ENCODE measurements at regions not wholly inside any gene's neighbourhood (a gene's known extent, or its start where the extent isn't known, plus 50 kb on each side); places are given as distances from the start of the nearest gene placed in this dataset.

DNA sequence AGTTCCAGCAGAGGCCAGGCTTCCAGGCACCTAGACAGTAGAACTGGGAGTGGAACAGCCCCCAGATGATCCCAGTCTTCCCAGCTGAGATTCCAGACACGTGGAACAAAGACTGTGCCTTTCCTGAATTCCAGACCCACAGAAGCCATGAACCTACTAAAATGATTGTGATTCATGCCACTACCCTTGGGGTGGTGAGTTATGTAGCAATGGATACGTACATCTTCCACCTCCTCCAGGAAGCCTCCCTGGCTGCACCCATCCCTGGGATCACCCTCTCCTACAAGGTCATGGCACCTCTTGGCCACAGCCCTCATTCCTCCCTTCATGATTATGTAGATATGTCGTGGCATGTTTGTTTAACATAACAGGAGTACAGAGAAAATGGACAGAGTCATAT is 83.4 kb downstream of the NPTX2 start:
- no peak for DNase-seq (ENCODE audit: low read depth)
- Histone ChIP-seq H3K9ac (ENCODE audit: low read length) (no peak overlapping the region), H3K4me1 (ENCODE audit: control insufficient read depth, insufficient read depth, low read length) (no peaks in the 10 kb centered on the region), H3K4me3 (ENCODE audit: low read length) (no peak overlapping the region), H3K9me3 (ENCODE audit: control insufficient read depth, low read length) (peaks cover 12% of the 10 kb centered on the region), H3K27me3 (replicated peaks; ENCODE audit: control insufficient read depth, insufficient read depth, low read length) (no peaks in the 10 kb centered on the region), H3K36me3 (ENCODE audit: control insufficient read depth, insufficient read depth, low read length, severe bottlenecking) (no peaks in the 10 kb centered on the region)

DNA sequence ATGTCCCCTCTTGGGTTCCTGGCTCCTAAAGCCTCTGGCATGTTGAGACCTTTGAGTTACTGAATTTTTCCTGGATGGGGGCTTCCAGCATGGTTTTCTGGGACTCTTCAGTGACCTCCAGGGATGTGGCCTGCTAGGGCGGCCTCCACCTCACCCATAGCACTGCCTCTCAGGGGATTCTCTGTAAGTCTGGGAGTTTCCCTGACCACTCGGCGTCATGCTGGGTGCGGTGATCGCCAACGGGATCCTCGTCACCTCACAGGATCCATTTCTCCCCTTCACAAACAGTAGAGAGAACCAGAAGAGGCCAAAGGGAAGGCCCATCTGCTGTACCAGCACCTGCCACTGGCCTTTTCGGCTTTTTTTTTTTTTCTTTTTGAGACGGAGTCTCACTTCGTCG is 84.3 kb downstream of the NPTX2 start:
- Histone ChIP-seq H3K36me3 (ENCODE audit: control insufficient read depth, insufficient read depth, low read length, severe bottlenecking) (no peaks in the 10 kb centered on the region), H3K9ac (ENCODE audit: low read length) (no peak overlapping the region), H3K9me3 (ENCODE audit: control insufficient read depth, low read length) (peaks cover 9% of the 10 kb centered on the region), H3K27me3 (replicated peaks; ENCODE audit: control insufficient read depth, insufficient read depth, low read length) (no peaks in the 10 kb centered on the region), H3K4me1 (ENCODE audit: control insufficient read depth, insufficient read depth, low read length) (no peaks in the 10 kb centered on the region), H3K4me3 (ENCODE audit: low read length) (no peak overlapping the region)
- DNase-seq (ENCODE audit: low read depth): no peak

DNA sequence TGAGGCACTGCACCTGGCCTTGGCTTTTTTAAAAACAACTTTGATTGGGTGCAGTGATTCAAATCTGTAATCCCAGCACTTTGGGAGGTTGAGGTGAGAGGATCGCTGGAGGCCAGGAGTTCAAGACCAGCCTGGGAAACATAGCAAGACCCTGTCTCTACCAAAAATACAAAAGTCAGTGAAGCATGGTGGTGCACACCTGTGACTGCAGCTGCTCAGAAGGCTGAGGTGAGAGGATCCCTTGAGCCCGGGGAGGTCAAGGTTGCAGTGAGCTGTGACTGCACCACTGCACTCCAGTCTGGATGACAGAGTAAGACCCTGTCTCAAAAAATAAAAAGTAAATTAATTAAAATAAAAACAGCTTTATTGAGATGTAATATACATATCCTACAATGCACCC is 84.9 kb downstream of the NPTX2 start:
- Histone ChIP-seq H3K4me1 (ENCODE audit: control insufficient read depth, insufficient read depth, low read length) (no peaks in the 10 kb centered on the region), H3K9me3 (ENCODE audit: control insufficient read depth, low read length) (peaks cover 3% of the 10 kb centered on the region), H3K27me3 (replicated peaks; ENCODE audit: control insufficient read depth, insufficient read depth, low read length) (no peaks in the 10 kb centered on the region), H3K9ac (ENCODE audit: low read length) (no peak overlapping the region), H3K36me3 (ENCODE audit: control insufficient read depth, insufficient read depth, low read length, severe bottlenecking) (no peaks in the 10 kb centered on the region), H3K4me3 (ENCODE audit: low read length) (no peak overlapping the region)
- no peak for DNase-seq (ENCODE audit: low read depth)

DNA sequence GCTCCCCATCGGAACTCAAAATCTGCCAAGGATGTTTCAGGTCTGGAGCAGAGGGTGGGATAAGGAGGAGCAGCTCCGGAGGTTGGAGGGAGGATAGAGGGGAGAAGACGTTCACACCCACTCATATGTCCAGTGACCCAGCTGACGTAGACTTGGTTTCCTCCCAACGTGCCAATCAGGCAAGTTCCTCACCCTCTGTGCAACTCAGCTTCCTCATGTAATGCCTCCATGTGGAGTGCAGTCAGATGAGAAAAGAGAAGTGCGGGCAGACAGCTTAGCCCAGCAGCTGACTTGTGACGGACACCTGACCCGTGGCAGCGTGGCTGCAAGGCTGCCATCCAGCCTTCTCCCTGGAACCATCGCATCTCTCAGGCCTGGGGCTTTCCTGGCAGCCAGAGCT is 86.8 kb downstream of the NPTX2 start:
- H3K36me3 ChIP-seq (ENCODE audit: control insufficient read depth, insufficient read depth, low read length, severe bottlenecking): no peaks in the 10 kb centered on the region
- no peaks in the 10 kb centered on the region for H3K9me3 ChIP-seq (ENCODE audit: control insufficient read depth, low read length)
- no peaks in the 10 kb centered on the region for H3K4me1 ChIP-seq (ENCODE audit: control insufficient read depth, insufficient read depth, low read length)
- H3K9ac ChIP-seq (ENCODE audit: low read length): no peak overlapping the region
- no peak overlapping the region for H3K4me3 ChIP-seq (ENCODE audit: low read length)
- H3K27me3 ChIP-seq (replicated peaks; ENCODE audit: control insufficient read depth, insufficient read depth, low read length): no peaks in the 10 kb centered on the region
- no peak for DNase-seq (ENCODE audit: low read depth)

DNA sequence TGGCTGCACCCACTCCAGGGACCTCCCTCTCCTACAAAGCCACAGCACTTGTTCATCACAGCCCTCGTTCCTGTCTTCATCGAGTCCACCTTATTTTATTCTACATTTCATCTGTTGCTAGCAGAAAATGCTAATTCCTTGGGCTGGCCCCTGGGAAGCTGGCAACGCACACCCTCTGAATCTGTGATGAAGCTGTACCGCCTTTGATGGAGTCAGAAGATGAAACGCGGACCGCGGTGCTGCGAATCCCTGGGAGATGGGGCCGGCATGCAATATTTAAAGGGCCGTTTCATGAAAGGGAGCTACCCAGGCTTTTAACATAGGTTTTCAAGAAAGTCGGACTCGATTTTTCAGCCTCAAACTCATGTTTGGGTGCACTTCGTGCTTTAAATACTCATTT is 88.5 kb downstream of the NPTX2 start:
- Histone ChIP-seq H3K9me3 (ENCODE audit: control insufficient read depth, low read length) (no peaks in the 10 kb centered on the region), H3K9ac (ENCODE audit: low read length) (no peak overlapping the region)
- no peak for DNase-seq (ENCODE audit: low read depth)

GRCh38 chr7:98707076-98707475 is 90.0 kb downstream of the NPTX2 start:
- H3K9me3 ChIP-seq (ENCODE audit: control insufficient read depth, low read length): no peaks in the 10 kb centered on the region
- H3K36me3 ChIP-seq (ENCODE audit: control insufficient read depth, insufficient read depth, low read length, severe bottlenecking): no peaks in the 10 kb centered on the region
- no peak for DNase-seq (ENCODE audit: low read depth)
- H3K27me3 ChIP-seq (replicated peaks; ENCODE audit: control insufficient read depth, insufficient read depth, low read length): no peaks in the 10 kb centered on the region
- no peaks in the 10 kb centered on the region for H3K4me1 ChIP-seq (ENCODE audit: control insufficient read depth, insufficient read depth, low read length)
- H3K9ac ChIP-seq (ENCODE audit: low read length): no peak overlapping the region
- H3K4me3 ChIP-seq (ENCODE audit: low read length): no peak overlapping the region

More for the DNA sequence above, 88.5 kb downstream of the NPTX2 start:
- Histone ChIP-seq H3K27me3 (replicated peaks; ENCODE audit: control insufficient read depth, insufficient read depth, low read length) (no peaks in the 10 kb centered on the region), H3K4me3 (ENCODE audit: low read length) (no peak overlapping the region), H3K4me1 (ENCODE audit: control insufficient read depth, insufficient read depth, low read length) (no peaks in the 10 kb centered on the region), H3K36me3 (ENCODE audit: control insufficient read depth, insufficient read depth, low read length, severe bottlenecking) (no peaks in the 10 kb centered on the region)

GRCh38 chr7:98711945-98712344 is 94.9 kb downstream of the NPTX2 start:
- H3K4me3 ChIP-seq (ENCODE audit: low read length): no peak overlapping the region
- H3K9ac ChIP-seq (ENCODE audit: low read length): no peak overlapping the region
- H3K4me1 ChIP-seq (ENCODE audit: control insufficient read depth, insufficient read depth, low read length): no peaks in the 10 kb centered on the region
- no peaks in the 10 kb centered on the region for H3K27me3 ChIP-seq (replicated peaks; ENCODE audit: control insufficient read depth, insufficient read depth, low read length)
- DNase-seq (ENCODE audit: low read depth): no peak
- H3K36me3 ChIP-seq (ENCODE audit: control insufficient read depth, insufficient read depth, low read length, severe bottlenecking): no peaks in the 10 kb centered on the region
- H3K9me3 ChIP-seq (ENCODE audit: control insufficient read depth, low read length): no peaks in the 10 kb centered on the region

- Histone ChIP-seq H3K36me3 (ENCODE audit: control insufficient read depth, insufficient read depth, low read length, severe bottlenecking) (no peaks in the 10 kb centered on the region), H3K9me3 (ENCODE audit: control insufficient read depth, low read length) (no peaks in the 10 kb centered on the region), H3K4me3 (ENCODE audit: low read length) (no peak overlapping the region), H3K27me3 (replicated peaks; ENCODE audit: control insufficient read depth, insufficient read depth, low read length) (no peaks in the 10 kb centered on the region), H3K9ac (ENCODE audit: low read length) (no peak overlapping the region), H3K4me1 (ENCODE audit: control insufficient read depth, insufficient read depth, low read length) (no peaks in the 10 kb centered on the region)
- DNase-seq (ENCODE audit: low read depth): no peak
Observed at GRCh38 chr7:98713165-98713810, 96.2 kb downstream of the NPTX2 start.

DNA sequence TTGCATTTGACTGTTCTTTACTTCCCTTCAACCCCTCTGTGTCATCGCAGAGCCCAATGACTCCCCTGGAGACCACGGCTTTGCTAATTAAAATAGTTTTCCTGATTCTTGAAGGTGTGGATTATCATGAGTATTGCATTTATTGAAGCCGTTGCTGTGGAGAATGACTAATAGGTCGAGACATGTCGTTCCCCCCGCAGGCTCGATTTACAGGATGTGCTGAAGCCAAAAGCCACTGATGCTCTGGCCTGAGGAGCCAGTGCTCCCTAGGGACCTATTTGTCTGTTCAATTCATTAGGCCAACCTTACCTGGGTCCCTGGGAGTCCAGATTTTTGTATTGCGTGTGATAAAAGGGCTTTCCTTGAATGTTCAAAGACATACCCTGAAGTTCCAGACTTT is 102.3 kb downstream of the NPTX2 start:
- peaks cover 2% of the 10 kb centered on the region for H3K4me1 ChIP-seq (ENCODE audit: control insufficient read depth, insufficient read depth, low read length)
- DNase-seq (ENCODE audit: low read depth): no peak

GRCh38 chr7:98722402-98722801 is 105.3 kb downstream of the NPTX2 start:
- no peak for DNase-seq (ENCODE audit: low read depth)
- no peaks in the 10 kb centered on the region for H3K36me3 ChIP-seq (ENCODE audit: control insufficient read depth, insufficient read depth, low read length, severe bottlenecking)
- no peaks in the 10 kb centered on the region for H3K9me3 ChIP-seq (ENCODE audit: control insufficient read depth, low read length)
- H3K4me1 ChIP-seq (ENCODE audit: control insufficient read depth, insufficient read depth, low read length): peaks cover 4% of the 10 kb centered on the region
- no peak overlapping the region for H3K9ac ChIP-seq (ENCODE audit: low read length)
- H3K4me3 ChIP-seq (ENCODE audit: low read length): no peak overlapping the region
- peaks cover 5% of the 10 kb centered on the region for H3K27me3 ChIP-seq (replicated peaks; ENCODE audit: control insufficient read depth, insufficient read depth, low read length)

More for the DNA sequence above, 102.3 kb downstream of the NPTX2 start:
- no peaks in the 10 kb centered on the region for H3K9me3 ChIP-seq (ENCODE audit: control insufficient read depth, low read length)
- no peaks in the 10 kb centered on the region for H3K27me3 ChIP-seq (replicated peaks; ENCODE audit: control insufficient read depth, insufficient read depth, low read length)
- H3K9ac ChIP-seq (ENCODE audit: low read length): no peak overlapping the region
- no peak overlapping the region for H3K4me3 ChIP-seq (ENCODE audit: low read length)
- H3K36me3 ChIP-seq (ENCODE audit: control insufficient read depth, insufficient read depth, low read length, severe bottlenecking): no peaks in the 10 kb centered on the region

GRCh38 chr7:98724591-98724990 is 107.5 kb downstream of the NPTX2 start:
- Histone ChIP-seq H3K9me3 (ENCODE audit: control insufficient read depth, low read length) (no peaks in the 10 kb centered on the region), H3K27me3 (replicated peaks; ENCODE audit: control insufficient read depth, insufficient read depth, low read length) (peaks cover 15% of the 10 kb centered on the region), H3K4me1 (ENCODE audit: control insufficient read depth, insufficient read depth, low read length) (peaks cover 4% of the 10 kb centered on the region), H3K4me3 (ENCODE audit: low read length) (no peak overlapping the region), H3K36me3 (ENCODE audit: control insufficient read depth, insufficient read depth, low read length, severe bottlenecking) (no peaks in the 10 kb centered on the region), H3K9ac (ENCODE audit: low read length) (no peak overlapping the region)
- no peak for DNase-seq (ENCODE audit: low read depth)

DNA sequence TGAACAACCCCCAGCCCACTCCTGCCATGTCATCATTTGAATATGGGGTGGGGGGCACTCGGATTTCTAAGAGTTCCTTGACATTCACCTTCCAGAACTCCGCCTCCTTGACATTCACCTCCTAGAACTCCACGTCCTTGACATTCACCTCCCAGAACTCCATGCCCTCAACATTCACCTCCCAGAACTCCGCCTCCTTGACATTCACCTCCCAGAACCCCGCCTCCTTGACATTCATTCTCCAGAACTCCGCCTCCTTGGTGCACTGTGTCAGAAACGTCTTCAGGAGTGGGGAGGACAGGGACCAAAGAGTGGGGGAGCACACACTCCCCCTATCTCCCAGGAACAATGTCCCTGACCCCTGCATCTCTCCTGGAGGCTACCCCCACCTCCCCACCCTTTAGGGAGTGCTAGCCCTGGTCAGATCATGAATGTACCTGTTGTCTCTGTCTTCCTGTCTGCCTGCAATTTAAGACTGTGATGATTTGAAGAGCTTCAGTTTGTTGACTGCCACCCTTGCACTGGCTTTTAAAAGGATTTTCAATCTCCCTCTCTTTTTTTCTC is 110.1 kb downstream of the NPTX2 start:
- Histone ChIP-seq H3K4me3 (ENCODE audit: low read length) (no peak overlapping the region), H3K36me3 (ENCODE audit: control insufficient read depth, insufficient read depth, low read length, severe bottlenecking) (no peaks in the 10 kb centered on the region), H3K9ac (ENCODE audit: low read length) (no peak overlapping the region), H3K9me3 (ENCODE audit: control insufficient read depth, low read length) (no peaks in the 10 kb centered on the region), H3K4me1 (ENCODE audit: control insufficient read depth, insufficient read depth, low read length) (peaks cover 4% of the 10 kb centered on the region), H3K27me3 (replicated peaks; ENCODE audit: control insufficient read depth, insufficient read depth, low read length) (peaks cover 17% of the 10 kb centered on the region)
- DNase-seq (ENCODE audit: low read depth): no peak

Data from adipocyte (in vitro differentiated cells).